GM12873 (cell line): ENCODE measurements at regions not wholly inside any gene's neighbourhood (a gene's known extent, or its start where the extent isn't known, plus 50 kb on each side); places are given as distances from the start of the nearest gene placed in this dataset.

Source experiments
- TF ChIP-seq, protein P1 (sequence below): IDR thresholded peaks from 2 replicates; pipeline ENCODE4 v1.5.1; 2012; ENCODE audit warnings: low read depth, mild to moderate bottlenecking, moderate library complexity, low read length, control low read depth; ENCODE audit not compliant: insufficient read depth; ENCODE audit errors: missing control alignments

DNA sequence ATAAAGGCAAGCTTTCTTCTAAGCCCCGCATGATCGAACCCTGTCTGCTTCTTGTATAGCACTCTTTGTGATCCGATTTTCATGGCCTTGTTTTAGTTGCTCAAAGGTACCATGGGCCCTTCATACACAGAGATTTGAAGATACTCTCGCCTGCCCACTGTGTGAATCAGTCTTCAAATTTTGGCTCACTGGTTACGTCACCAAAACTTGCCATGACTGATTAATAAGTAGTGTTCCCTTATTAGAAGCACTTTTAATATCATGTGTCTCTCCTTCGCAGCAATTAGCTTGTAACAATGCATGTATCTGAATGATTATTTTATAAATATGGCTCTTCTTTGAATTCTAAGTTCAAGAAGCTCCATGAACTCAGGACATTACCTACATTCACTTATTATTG lies 880.5 kb downstream of the STPG2 start:
- TF ChIP-seq, protein P1, sequence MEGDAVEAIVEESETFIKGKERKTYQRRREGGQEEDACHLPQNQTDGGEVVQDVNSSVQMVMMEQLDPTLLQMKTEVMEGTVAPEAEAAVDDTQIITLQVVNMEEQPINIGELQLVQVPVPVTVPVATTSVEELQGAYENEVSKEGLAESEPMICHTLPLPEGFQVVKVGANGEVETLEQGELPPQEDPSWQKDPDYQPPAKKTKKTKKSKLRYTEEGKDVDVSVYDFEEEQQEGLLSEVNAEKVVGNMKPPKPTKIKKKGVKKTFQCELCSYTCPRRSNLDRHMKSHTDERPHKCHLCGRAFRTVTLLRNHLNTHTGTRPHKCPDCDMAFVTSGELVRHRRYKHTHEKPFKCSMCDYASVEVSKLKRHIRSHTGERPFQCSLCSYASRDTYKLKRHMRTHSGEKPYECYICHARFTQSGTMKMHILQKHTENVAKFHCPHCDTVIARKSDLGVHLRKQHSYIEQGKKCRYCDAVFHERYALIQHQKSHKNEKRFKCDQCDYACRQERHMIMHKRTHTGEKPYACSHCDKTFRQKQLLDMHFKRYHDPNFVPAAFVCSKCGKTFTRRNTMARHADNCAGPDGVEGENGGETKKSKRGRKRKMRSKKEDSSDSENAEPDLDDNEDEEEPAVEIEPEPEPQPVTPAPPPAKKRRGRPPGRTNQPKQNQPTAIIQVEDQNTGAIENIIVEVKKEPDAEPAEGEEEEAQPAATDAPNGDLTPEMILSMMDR, result no peak

DNA sequence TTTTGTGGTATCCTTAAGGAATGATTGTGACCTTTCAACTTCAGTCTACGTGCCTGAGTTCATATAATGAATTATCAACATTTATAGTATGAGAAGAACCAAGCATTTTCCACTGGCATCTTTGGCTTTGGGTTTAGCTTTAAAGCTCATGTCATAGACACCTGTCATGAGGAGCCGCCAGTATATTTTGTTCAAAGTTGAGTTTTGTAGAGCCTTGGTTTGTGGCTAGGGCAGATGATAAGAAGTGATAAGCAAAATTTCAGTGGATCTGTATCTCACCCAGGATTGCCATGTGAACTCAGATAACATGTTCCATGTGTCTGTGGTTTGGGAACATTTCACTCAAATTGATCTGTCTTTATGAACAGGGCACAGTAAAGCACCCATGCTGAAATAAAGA lies 873.2 kb downstream of the STPG2 start:
- TF ChIP-seq, protein P1, result no peak

DNA sequence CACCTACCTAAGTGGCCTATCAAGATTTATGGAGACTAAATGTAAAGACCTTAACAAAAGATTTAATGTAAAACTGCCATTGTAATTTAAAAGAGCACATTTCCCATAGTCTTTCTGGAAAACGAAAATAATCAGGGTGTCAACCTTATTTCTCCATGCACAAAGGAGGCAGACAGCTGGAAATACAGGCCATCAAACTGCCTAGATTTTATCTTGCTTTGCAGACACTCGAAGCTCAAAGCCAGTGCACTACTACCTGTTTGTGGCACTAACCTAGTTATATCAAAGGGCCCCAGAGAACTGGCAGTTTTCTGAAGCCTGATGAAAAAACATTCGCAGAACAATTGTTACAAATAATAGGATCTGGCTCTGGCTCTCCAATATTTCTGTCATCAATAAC lies 863.9 kb downstream of the STPG2 start:
- TF ChIP-seq, protein P1, result no peak

DNA sequence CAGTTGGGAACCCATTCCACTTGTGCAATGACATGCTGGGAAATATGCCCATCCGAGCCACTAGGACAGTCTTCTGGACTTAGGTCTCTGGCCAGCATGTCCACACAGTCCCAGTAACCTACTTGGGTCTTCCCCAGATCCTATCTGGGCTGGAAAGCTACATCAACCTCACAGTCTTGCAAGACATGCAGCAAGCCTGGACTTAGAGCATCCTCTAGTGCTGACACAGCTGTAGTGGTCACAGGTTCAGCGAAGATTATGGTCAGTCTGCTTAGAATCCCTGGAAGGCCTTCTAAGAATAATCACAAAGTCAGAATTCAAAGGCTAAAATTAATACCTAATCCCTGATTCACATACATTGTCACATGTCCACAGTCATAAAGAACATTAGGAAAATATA lies 842.7 kb downstream of the STPG2 start:
- TF ChIP-seq, protein P1, result no peak

DNA sequence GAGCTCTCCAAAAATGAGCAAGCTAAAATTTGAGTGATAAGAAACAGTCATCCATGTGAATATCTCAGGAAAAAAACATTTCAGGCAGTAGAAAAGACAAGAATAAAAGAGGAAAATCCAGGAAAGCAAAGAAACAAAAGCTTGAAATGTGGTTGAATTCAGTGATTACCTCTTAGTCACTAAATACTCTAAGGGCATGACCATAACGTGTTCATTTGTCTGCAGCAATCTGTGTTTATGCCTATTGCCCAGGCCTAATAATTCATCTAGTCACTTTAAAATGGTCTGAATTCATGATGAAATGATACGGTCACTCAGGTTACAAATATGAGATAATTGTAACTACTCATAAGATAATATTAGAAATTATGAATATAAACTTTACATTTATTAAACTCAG lies 837.9 kb downstream of the STPG2 start:
- TF ChIP-seq, protein P1, result no peak

DNA sequence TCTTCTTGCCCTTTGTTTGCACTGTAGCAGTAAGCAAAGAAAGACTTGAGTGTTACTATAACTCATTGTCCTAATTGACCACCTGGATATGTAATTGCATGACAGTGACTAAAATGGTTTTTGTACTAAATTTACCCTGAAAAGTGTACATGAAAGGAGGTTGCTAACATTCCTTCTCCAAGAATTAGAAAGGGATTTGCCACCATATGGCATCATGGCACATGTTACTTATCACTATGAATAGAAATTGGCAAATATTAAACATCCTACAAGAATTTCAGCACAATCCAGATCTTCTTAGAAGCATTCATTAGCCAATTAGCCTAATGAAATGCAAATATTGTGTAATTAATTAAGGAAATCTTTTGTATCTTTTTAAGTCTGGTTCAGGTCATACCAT lies 834.2 kb downstream of the STPG2 start:
- TF ChIP-seq, protein P1, result no peak

DNA sequence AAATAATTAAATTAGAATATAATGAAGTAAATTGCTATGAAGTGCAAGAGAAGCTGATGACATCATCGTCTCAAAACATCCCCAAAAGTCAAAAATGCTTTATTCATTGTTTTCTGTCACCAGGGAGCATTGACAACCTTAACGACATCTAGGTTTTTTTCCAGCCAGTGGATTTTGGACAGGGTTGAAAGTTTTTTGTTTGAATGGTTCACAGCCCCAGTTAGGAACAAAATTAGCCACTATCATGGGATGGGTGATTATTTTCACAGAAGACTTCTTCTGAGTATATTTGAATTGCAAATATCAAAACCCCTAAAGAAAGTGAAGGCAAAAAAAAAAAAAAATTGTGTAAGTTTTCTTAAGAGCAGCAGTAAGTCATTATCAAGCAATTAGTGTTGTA lies 826.1 kb downstream of the STPG2 start:
- TF ChIP-seq, protein P1, result no peak

DNA sequence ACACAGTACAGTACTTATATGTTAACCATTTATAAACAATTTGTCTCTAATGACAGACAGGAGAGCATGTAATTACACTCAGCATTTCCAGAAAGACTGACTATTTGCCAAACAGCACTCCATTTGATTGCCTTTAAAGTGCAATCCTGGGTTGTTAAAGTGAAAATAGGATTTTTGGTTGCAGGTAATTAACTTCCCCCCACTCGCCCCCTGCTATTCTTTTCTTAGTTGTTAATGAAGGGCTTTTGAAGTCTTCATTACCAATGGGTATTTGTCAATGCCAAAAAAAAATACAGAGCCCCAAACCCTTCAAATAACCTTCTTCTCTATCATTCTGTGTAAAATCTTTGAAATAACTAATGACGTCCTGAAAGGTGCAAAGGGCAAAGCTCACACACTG lies 825.6 kb downstream of the STPG2 start:
- TF ChIP-seq, protein P1, result no peak
